ENCODE measurements at regions not wholly inside any gene's neighbourhood (a gene's known extent, or its start where the extent isn't known, plus 50 kb on each side); places are given as distances from the start of the nearest gene placed in this dataset.

DNA sequence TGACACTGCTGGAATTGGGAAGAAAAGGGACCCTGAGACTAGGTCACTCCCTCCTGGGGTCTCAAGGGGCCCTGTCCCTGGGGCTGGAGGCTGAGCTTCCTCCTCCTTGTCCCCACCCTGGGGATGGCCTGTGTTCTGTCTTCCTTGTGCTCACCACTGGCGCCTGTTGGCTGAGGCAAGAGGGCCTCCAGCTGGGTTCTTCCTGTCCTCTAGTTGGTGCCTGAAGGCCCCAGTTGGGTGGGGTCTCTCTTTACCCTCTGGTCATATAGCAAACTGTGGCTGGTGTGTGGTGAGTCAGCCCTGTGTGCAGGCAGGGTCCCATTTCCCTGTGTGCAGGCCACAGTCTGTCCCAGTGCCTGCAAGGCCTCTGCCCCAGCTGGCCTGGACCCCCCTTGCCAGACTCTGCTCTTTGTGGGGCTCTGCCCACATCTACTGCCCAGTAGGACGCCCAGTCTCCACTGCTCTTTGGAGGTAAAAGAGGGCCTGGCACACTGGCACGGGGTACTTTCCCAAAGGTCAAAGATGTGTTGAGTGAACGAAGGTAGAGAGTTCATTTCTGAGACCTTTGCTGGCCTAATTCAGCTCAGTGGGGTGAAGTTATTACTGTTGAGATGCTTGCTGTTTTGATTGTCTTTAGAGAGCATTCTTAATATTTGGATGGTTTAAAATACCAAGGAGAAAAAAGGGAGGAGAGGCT lies 55.1 kb upstream of the CLDN5 start:
- Histone ChIP-seq H3K4me1 (no peaks in the 10 kb centered on the region), H3K9me3 (no peaks in the 10 kb centered on the region), H3K27ac (no peak overlapping the region), H3K27me3 (no peaks in the 10 kb centered on the region), H3K4me3 (no peak overlapping the region), H3K36me3 (ENCODE audit: low read depth, missing control alignments) (no peaks in the 10 kb centered on the region)
- TF ChIP-seq POLR2A (IDR thresholded peaks at IDR 0.05): no peak
- TF ChIP-seq, protein P1, sequence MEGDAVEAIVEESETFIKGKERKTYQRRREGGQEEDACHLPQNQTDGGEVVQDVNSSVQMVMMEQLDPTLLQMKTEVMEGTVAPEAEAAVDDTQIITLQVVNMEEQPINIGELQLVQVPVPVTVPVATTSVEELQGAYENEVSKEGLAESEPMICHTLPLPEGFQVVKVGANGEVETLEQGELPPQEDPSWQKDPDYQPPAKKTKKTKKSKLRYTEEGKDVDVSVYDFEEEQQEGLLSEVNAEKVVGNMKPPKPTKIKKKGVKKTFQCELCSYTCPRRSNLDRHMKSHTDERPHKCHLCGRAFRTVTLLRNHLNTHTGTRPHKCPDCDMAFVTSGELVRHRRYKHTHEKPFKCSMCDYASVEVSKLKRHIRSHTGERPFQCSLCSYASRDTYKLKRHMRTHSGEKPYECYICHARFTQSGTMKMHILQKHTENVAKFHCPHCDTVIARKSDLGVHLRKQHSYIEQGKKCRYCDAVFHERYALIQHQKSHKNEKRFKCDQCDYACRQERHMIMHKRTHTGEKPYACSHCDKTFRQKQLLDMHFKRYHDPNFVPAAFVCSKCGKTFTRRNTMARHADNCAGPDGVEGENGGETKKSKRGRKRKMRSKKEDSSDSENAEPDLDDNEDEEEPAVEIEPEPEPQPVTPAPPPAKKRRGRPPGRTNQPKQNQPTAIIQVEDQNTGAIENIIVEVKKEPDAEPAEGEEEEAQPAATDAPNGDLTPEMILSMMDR (IDR thresholded peaks at IDR 0.05): no peak
- no peak for DNase-seq
- intact Hi-C loops (cut with DNase I; ENCODE audit: low total_unique reads): no loop called here
- 79 to 90% methylated on average over 3 to 4 of the region's 4 CpGs for WGBS, 2 donors

DNA sequence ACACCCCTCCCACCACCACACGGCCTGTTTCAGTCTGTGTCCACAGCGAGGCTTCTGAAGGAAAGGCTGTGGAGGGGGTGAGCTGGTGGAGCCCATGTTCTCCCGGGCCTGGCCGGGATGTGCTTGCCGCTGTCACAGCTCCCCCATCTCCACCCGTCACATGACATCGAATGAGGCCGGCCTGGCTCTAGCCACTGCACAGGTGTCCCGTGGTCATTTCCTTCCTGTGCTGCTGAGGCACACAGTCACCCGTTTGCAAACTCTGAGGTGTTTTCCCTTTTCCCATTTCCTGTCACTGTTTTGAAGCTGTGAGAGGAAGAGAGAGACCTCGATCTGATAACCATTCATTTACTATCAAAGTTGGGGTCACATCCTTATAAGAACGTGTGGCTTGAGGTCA lies 55.7 kb upstream of the CLDN5 start:
- no peak overlapping the region for H3K27ac ChIP-seq
- intact Hi-C loops (cut with DNase I; ENCODE audit: low total_unique reads): no loop called here
- H3K9me3 ChIP-seq: no peaks in the 10 kb centered on the region
- H3K4me3 ChIP-seq: no peak overlapping the region
- no peaks in the 10 kb centered on the region for H3K4me1 ChIP-seq
- no peaks in the 10 kb centered on the region for H3K36me3 ChIP-seq (ENCODE audit: low read depth, missing control alignments)
- DNase-seq: no peak
- TF ChIP-seq POLR2A (IDR thresholded peaks at IDR 0.05): no peak
- TF ChIP-seq, protein P1 (IDR thresholded peaks at IDR 0.05): no peak
- no peaks in the 10 kb centered on the region for H3K27me3 ChIP-seq
- WGBS, 2 donors: 59 to 64% methylated on average over 12 of the region's 12 CpGs

DNA sequence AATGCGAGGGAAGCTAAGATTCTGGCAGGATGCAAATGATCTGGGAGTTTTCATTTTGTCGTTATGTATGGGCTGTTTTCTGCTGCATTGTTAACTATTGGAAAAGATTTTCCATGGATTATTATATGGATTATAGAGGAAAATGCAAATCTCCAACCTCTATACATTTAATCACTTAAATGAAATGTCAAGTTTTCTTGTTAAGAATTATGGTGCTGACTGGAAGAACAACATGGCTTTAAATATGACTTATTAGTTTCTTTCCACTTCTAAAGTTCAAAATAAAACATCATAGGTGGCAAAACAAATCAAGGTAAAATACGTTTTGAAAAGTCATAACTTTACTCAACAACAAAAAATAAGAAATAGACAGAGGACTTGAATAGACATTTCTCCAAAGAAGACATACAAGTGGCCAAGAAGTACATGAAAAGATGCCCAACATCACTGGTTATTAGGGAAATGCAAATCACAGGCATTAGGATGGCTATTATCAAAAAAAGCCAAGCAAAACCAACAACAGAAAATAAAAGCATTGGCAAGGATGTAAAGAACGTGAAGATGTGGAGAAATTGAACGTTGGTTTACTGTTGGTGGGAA lies 56.2 kb upstream of the CLDN5 start:
- Histone ChIP-seq H3K36me3 (ENCODE audit: low read depth, missing control alignments) (no peaks in the 10 kb centered on the region), H3K4me3 (no peak overlapping the region), H3K9me3 (no peaks in the 10 kb centered on the region), H3K4me1 (no peaks in the 10 kb centered on the region), H3K27ac (no peak overlapping the region), H3K27me3 (no peaks in the 10 kb centered on the region)
- 79 to 80% methylated on average over 5 of the region's 5 CpGs for WGBS, 2 donors
- no peak for DNase-seq
- TF ChIP-seq, protein P1 (IDR thresholded peaks at IDR 0.05): no peak
- no peak for TF ChIP-seq POLR2A (IDR thresholded peaks at IDR 0.05)
- intact Hi-C loops (cut with DNase I; ENCODE audit: low total_unique reads): no loop called here

DNA sequence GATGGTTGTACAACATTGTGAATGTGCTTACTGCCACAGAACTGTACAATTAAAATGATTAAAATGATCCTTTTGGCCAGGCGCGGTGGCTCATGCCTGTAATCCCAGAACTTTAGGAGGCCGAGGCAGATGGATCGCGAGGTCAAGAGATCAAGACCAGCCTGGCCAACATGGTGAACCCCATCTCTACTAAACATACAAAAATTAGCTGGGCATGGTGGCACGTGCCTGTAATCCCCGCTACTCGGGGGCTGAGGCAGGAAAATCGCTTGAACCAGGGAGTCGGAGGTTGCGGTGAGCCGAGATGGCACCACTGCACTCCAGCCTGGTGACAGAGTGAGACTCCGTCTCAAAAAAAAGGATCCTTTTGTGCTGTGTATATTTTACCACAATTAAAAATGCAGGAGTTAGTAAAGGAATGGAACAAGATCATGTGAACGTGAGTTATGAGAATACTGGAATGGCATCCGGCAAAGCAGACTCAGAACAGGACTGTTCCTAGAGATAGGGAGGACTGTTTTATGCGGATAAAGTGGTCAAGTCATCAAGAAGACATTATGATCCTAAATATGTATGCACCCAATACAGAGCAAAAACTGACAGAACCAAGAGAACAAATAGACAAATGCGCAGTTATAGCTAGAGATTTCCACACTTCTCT lies 58.0 kb upstream of the CLDN5 start:
- TF ChIP-seq, protein P1 (IDR thresholded peaks at IDR 0.05): no peak
- no peak for TF ChIP-seq POLR2A (IDR thresholded peaks at IDR 0.05)
- DNase-seq: no peak
- Histone ChIP-seq H3K4me1 (no peaks in the 10 kb centered on the region), H3K4me3 (no peak overlapping the region), H3K36me3 (ENCODE audit: low read depth, missing control alignments) (no peaks in the 10 kb centered on the region), H3K27ac (no peak overlapping the region), H3K9me3 (no peaks in the 10 kb centered on the region), H3K27me3 (no peaks in the 10 kb centered on the region)
- intact Hi-C loops (cut with DNase I; ENCODE audit: low total_unique reads): no loop called here
- WGBS, 2 donors: 89 to 90% methylated on average over 17 of the region's 17 CpGs
